ENCODE measurements at regions not wholly inside any gene's neighbourhood (a gene's known extent, or its start where the extent isn't known, plus 50 kb on each side); places are given as distances from the start of the nearest gene placed in this dataset.

DNA sequence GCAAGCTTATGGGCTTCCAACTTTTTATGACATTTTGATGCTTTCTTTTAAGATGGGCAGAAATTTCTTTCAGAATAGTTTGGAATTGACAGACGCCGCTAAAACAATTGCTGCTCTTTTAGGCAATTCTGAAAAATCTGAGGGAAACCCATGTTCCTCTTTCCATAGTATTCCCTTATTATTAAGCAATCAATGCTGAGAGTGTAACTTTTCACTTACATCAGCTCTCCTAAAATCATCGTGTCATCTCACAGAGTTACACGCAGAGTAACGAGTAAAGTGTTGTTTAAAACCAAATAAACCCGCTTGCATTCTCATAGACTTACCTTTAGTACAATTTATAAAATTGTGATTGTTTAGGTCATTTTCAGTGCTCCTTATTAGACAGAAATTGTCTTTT is 150.6 kb downstream of the MAF start:
- DNase-seq (ENCODE audit: low read depth in 2 of 3, low spot score in 2 of 3): no peak

DNA sequence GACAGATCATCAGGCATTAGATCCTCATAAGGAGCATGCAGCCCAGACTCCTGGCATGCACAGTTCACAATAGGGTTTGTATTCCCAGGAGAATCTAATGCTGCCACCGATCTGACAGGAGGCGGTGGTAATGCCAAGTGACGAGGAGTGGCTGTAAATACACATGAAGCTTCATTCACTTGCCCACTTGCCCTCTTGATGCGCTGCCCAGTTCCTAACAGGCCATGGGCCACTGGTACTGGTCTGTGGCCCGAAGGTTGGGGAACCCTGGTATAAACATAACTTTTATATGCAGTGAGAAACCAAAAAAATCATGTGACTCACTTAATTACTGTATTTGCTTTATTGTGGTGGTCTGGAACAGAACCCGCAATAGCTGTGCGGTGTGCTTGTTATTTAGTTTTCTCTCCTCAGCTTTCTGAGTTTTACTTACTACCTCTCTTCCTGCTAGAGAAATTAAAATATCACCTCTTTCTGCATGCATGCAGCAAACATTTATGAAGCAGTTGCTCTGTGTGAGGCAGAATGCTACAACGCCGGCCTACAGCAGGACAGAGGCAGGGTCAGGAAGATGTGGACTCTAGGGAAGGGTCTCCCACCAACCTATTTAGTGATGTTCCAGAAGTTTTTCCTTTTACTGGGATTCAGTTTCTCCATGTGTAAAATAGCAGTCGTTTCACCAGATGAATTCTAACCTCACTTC is 151.3 kb downstream of the MAF start:
- DNase-seq (ENCODE audit: low read depth in 2 of 3, low spot score in 2 of 3): no peak

DNA sequence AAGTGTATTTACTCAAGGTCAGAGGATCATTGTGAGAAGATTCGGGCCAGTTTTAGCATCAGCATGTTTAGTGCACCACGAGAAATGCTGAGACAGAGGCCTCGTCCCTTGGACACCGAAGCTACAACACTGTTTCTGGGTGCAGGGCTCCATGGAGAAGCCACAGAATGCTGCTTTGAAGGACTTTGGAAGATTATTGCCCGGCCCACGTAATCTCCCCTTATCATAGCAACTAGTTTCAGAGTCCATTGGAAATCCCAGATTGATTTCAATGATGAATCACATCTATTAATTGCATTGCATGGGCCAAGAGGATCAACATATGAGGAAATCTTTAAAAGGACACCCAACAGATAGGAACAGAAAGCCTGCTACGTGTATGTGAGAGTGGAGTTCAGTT is 156.0 kb downstream of the MAF start:
- no peak for DNase-seq (ENCODE audit: low read depth in 2 of 3, low spot score in 2 of 3)

DNA sequence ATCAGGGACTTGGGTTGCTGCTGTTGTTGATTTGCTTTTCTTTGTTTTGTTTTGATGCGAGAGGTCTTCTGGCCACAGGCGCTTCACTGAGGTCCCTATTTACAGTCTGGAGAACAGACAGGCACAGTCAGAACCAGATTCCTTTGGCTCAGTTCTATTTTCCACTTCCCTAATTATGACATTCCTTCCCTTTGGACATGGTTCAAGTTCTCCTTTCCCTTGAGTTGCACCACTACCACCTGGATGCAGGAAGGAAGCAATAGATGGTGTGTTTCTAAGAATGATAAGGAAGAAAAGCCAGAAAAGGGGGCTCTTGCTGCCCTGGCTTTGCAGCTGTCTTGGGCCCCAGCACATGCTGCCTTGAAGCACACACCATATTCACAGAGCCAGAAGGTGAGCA is 160.6 kb downstream of the MAF start:
- DNase-seq (ENCODE audit: low read depth in 2 of 3, low spot score in 2 of 3): peak in 2 of 3 donors; percentile 3 to 58

DNA sequence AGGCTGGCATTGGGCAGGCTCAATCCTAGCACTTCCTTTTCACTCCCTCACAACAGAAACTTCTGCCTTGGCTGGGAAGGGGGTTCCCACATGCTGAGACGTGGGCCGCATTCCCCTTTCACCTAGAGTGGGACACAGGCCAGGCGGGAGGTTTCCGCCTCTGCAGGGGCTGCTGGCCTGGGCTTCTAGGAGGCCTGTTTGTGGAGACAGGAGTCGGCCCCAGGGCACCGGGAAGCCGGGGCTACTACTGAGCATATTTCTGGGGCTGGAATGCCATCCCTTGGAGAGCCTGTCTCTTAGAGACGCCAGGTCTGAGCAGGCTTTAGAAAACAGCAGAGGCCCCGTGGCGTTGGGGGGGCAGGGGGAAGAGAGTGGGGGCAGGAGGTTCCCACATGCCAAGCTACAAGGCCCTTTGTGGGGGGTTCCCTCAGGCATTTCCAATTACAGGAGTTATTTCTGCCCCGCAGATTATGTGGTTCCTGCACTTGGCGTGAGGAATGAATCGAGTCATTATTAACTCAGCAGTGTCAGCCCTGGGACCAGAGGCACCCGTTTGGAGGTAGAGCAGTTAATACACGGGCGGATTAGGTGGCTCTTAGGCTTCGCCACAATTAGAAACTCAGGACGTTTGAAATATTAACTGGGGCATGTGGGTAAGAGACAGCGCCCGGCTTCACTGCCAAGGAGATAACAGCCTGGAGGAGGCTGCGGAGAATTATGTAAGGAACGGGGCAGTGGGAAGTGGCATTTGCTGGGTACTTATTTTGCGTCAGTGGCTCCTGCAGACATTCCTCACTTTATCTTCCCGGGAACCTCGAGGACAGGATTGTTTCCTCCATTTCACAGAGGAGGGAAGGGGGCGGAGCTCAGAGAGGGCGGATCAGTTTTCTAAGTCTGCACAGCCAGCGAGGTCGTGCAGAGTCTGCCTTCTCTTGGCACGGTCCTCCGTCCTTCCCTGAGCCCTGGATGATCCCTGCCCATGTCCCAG is 162.5 kb downstream of the MAF start:
- no peak for DNase-seq (ENCODE audit: low read depth in 2 of 3, low spot score in 2 of 3)

DNA sequence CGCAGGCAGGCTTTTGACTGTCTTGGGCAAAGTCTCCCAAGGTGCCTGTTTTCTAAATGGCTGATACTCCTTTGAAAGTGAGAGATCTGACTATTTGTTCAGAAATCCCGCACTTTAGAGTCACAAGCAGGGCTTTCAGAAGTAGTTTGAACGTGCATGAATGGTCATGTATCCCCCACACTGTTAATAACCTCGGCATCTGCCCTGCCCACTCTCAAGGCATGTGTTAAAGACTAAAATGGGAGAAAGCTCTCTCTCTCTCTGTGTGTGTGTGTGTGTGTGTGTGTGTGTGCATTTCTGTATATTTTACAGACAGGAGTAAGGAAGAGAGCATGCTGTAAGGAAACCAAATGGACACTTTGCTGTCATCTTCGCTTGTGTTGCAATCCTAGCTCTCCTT is 163.7 kb downstream of the MAF start:
- DNase-seq (ENCODE audit: low read depth in 2 of 3, low spot score in 2 of 3): no peak

DNA sequence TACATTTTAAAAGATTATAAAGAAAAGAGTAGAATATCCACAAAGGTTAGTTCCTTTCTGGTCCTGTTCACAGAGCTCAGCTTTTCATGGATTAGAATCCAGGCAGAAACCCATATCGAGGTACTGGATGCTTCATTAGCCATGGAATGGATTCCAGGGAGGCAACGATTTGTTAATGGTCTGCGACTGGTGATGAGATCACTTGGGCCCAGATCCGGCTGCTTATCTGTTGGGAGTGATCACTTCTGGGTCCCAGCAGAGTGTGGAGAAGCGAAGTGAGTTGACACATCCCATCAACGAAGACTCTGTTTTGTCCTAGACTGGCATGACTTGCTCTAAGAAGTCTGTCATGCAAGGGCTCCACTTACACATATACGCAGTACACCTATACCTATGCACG is 165.8 kb downstream of the MAF start:
- DNase-seq (ENCODE audit: low read depth in 2 of 3, low spot score in 2 of 3): no peak

DNA sequence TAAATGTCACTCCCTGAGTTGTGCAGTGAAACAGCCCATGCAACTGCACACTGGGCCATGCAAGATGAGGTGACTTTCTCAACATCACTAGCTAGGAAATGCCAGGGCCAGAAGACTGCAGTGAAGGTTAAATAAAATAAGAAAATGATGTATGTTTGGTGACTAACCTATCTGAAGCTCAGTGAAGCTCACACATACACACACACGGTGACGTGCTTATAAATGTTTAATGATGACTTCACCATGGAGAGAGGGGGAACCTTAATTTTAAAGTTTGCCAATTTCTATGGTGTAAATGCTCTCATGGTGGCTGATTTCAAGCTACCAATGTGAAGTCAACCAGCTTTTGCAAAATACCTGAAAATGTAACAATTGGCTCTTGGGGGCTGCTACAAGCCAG is 166.4 kb downstream of the MAF start:
- no peak for DNase-seq (ENCODE audit: low read depth in 2 of 3, low spot score in 2 of 3)

DNA sequence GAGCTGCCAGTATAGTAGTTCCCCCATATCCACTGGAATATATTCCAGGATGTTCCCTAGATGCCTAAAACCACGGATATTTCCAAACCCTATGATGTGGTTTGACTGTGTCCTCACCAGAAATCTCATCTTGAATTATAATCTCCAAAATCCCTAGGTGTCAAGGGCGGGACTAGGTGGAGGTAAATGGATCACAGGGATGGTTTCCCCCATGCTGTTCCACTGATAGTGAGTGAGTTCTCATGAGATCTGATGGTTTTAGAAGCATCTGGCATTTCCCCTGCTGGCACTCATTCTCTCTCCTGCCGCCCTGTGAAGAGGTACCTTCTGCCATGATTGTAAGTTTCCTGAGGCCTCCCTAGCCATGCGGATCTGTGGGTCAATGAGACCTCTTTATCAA is 168.6 kb downstream of the MAF start:
- DNase-seq (ENCODE audit: low read depth in 2 of 3, low spot score in 2 of 3): no peak

DNA sequence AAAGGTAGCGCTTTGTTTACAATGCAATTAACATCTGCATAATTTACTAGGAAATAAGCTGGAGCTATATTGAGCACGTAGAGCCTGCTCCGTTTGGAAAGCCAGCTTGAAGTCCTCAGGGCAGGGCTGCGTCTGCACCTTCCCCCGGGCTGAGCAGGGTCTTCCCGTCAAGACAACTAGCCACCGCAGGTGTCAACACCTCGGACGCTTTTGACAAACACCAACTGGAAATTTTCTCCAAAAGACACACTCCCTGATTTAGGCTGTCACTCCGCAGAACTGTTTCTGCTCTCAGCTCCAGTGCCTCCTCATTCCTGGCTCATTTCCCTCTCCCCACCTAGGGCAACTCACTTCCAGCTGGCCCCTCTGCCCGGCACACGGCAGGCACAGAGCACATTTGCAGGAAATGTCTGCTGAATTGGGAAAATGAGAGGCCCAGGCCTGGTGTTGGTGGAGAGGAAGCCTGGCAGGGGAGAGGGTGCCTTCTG is 170.3 kb downstream of the MAF start:
- DNase-seq (ENCODE audit: low read depth in 2 of 3, low spot score in 2 of 3): no peak

DNA sequence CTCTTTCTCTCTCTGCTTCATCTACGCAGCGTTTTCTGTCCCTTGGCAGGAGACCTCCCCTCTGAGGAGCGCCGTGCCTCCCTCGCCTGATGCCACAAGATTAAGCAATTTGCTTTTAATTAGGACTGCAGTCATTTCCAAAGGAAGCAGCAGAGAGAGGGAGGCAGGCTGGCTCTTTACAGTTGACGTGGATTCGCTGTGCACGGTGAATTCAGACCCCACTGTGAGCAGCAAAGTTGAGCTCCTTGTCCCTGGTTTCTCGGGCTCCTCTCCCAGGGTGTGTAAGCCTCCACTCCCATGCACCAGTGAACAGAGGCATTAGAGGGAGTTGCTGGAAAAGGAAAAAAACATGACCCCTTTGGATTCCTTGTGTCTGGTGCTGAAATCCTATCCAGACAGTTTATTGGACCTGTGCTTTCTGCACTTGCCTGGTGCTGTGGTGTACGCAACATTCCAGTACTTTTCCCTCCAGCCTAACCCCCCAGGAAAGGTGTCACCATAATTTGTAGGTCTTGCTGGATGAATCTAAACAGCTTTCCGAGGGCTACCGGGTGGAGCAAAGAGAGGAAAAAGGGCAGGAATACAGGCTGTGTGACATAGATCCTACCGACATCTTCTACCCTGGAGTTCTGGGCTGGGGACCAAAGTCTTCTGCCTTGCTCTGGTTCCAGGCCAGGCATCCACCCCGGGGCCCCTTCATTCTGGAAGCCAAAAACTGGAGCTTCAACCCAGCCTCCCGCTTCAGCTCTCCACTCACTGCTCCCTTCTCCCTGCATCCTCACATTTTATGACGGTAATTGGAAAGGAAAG is 171.0 kb downstream of the MAF start:
- no peak for DNase-seq (ENCODE audit: low read depth in 2 of 3, low spot score in 2 of 3)

DNA sequence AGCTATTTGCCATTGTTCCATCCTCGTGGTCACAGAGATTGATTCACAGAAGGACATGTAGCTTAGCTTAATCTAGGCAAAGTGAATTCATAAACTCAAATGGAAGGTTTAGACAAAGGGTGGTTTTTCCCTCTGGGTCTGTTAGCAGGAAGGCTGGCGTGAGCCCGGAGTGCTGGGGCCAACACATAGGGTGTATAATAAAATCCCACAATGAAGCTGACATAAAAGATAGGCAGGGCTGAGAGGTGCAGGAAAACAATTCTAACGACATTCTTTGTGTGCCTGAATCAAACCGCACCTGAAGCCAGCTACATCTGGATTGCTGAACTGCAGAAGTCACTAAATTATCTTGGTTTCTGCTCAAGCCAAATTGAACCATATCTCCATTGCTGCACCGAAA is 173.9 kb downstream of the MAF start:
- no peak for DNase-seq (ENCODE audit: low read depth in 2 of 3, low spot score in 2 of 3)

DNA sequence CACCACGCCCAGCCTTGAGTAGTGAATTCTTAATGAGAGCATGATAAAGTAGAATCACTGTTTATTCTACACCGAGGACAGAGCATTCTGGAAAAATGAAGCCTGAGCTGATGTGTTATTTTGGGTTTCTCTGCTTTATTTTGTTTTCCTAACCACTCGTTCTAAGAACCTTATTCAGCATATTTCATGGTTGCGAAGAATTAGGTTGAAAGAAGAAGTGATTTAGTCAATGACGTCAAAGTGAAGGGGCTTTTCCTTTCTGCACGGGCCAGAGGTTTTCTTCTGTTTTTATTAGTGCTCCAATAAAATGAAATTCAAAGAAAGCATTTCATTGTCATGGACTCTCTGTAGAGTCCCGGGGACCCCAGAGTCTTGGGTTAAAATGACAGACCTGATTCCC is 178.5 kb downstream of the MAF start:
- no peak for DNase-seq (ENCODE audit: low read depth in 2 of 3, low spot score in 2 of 3)

DNA sequence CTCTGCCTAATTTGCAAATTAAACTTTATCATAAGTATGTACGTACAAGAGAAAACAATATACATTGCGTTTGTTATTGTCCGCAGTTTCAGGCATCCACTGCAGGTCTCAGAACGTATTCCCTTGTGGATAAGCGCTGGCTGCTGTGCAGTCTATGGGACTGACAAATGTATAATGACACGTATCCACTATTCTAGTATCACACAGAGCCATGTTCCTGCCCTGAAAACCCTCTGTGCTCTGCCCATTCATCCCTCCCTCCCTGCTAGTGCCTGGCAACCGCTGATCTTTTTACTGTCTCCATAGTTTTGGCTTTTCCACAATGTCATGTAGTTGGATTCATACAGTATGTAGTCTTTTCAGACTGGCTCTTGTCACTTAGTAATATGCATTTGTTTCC is 179.4 kb downstream of the MAF start:
- DNase-seq (ENCODE audit: low read depth in 2 of 3, low spot score in 2 of 3): no peak

DNA sequence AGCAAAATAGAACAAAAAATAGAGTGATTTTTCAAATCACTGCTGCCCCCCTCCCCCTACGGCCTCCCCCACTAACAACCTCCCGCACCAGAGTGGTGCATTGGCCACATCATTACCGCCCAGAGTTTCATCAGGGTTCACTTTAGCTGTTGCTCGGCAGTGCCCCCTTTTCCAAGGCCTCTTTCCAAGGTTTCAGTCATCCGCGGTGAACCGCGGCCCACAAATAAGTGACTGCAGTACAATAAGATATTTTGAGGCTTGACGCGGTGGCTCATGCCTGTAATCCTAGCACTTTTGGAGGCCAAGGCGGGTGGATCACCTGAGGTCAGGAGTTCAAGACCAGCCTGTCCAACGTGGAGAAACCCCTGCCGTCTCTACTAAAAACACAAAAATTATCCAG is 180.0 kb downstream of the MAF start:
- no peak for DNase-seq (ENCODE audit: low read depth in 2 of 3, low spot score in 2 of 3)

DNA sequence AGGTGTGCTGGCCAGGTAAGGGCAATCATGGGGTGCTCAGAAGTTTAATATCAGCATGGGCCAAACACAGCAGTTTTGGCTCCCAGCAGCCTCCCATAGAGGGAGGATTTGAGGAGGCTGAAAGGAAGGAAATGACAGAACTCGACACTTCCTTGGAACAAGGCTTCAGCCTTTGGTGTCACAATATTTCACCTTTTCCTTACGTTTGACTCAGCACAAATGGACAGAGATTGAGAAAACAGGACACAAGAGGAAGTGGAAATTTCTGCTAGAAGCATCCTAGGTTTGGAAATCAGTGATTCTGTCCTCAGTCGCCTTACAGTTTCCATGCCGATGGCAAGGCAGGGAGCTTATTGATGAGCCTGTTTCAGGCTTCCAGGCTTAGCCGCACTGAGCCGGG is 181.4 kb downstream of the MAF start:
- no peak for DNase-seq (ENCODE audit: low read depth in 2 of 3, low spot score in 2 of 3)

DNA sequence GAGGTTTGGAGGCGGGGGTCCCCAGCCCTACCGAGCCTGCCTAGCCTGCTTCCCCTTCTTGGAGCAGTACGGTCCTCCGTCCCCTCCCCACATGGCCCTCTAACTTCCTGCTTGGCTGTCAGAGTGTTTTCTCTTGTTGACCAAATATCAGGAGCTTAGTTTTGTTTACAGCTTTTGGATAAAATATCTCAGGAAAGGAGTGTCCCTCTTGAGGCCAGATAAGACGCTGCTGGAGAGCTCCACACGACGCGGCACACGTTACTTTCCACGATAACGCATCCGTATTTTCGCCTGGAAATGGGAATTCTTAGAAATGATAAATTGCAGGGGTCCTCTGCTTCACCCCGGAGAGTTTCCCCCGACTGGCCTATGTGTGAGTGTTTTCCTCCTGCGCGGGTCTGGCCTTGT is 182.9 kb downstream of the MAF start:
- peak in 2 of 3 donors; percentile 15 to 41 for DNase-seq (ENCODE audit: low read depth in 2 of 3, low spot score in 2 of 3)

DNA sequence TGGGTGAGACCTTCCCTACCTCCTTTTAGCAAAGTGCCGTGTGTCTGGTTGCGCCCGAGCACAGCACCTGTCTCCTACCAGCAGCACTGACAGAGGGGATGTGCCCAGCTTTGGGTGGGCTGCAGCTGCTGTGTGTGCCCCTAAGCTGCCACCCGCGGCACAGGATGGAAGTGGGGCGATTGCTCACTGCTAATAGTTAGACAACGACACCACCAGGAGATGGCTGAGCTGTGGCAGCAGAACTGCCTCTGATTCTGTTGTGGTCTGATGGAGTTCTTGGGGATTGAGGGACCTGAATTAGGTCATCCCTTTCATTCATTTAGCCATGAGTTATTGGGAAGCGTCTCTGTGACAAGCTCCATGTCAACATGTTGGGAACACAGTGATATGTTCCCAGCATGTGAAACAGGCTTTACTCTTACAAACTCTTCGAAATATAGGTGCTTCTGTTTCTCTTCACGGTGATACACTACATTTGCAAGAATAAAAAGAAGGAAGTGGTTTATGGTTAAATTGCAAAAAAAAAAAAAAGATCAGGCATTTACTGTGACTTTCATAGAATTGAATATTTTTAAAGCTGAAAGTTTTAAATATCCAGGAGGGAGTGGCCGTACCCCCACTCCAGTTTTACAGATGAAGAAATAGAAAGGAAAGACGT is 184.4 kb downstream of the MAF start:
- peak in 2 of 3 donors; percentile 19 to 60 for DNase-seq (ENCODE audit: low read depth in 2 of 3, low spot score in 2 of 3)

DNA sequence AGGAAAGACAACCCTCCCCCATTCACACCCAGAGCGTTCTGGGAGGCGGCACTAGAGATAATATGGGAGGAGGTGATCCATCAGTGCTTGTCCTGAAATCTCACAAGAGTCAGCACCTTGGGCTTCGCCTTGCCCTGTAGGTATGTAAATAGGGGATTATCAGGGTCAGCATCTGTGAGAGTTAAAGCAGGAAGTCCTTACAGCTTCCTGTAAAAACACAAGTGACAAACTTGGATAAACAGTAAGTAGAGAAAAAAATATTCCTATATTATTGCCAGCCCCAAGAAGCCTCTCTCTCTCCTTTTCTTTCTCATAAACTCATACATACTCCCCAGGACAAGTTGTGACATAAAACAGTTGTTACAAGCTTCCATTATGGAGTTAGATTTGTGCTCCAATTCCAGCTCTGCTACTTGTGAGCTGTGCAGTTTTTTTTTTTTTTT is 187.7 kb downstream of the MAF start:
- peak in 2 of 3 donors; percentile 55 to 58 for DNase-seq (ENCODE audit: low read depth in 2 of 3, low spot score in 2 of 3)

DNA sequence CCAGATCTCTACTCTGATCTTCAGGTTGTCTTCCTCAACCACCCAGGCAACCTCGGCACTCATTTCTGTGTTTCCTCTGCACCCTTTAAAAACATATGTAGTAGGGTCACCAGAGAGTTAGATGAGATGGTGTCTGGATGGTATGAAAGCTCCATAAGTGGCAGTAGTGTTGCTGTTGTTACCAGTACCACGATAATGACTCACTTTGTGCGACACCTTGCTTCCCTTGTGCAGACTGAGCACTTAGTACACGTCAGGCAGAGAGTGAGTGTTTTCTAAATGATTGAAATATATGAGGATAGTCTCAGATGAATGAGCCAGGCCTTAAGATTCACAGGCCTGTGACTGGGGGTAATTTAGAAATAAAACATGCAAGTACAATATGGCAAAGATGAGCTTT is 188.7 kb downstream of the MAF start:
- no peak for DNase-seq (ENCODE audit: low read depth in 2 of 3, low spot score in 2 of 3)
